ENCODE measurements at regions not wholly inside any gene's neighbourhood (a gene's known extent, or its start where the extent isn't known, plus 50 kb on each side); places are given as distances from the start of the nearest gene placed in this dataset.

DNA sequence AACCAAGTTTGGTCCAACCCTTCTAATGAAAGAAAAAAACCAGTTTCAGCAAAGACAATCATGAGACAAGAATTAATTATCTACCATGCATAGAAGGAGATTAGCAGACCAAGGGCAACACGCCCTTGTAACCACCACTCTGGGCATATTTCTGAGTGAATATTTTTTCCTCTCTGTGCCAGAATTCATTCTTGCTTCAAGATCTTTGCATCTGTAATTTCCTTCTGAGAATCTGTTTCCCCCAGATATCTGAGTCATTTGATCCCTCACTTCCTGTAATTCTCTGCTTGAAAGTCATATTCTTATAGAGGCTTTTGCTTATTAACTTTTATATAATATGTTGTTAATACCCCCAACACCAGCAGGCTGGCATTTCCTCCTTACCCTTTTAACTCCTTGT, 243.7 kb downstream of the SLC16A7 start:
- DNase-seq: peak; percentile 96

DNA sequence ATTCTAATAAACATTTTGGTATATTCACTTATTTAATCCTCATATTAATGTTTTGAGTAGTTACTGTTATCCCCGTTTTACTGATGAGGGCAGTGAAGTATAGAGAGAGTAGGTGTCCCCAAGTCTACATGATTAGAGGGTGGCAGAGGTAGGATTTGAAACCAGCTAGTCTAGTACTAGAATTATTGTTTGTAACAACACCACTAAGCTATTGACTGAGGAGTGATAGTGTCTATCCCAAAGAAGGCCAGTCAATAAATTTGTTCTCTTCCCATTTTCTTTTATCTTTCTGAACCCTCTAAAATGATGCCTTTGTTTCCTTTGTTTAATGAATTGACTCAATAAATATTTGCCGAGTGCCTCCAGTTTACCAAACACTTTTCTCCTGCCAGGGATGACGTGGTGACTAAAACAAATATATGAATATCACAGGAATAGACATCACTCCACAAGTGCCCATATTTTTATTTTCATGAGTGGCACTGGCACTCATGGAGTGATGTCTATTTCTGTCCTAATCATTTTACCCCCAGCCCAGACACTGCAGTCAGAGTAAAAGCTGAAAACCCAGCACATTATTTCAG, 247.5 kb downstream of the SLC16A7 start:
- no peak for DNase-seq

DNA sequence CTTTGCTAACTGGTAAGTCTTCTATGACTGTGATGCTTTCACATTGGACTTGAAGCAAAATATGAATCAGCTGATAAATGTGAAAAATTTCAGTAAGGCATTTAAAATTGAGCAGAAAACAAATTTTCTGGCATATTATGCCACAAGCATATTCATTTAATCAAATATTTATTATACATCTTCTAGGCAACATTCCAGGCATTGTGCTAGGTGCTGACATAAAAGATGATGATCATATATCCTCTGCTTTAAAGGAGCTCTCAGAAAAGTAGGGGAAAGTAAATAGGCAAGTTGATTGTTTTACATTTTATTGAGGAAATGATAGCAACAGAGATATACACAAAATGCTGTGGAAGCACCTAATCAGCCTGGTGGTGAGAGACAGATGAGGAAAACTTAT, 248.9 kb downstream of the SLC16A7 start:
- peak; percentile 27 for DNase-seq

DNA sequence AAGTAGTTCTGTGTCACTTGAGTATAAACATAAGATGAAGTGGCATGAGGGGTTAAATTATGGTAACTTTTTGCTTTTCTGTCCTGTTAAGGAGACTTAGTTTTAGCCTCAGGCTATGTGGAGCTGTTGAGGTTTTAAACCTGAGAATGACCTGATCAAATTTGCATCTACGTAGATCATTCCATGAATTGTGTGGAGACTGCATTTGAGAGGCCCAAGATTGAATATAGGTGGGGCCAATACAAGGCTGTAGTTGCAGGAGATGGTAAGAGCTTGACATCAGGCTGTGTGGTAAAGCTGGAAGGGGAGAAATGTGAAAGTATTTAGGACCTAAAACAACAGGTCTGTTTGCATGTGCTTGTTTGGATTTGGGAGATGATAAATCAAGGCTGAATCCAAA, 249.5 kb downstream of the SLC16A7 start:
- no peak for DNase-seq

DNA sequence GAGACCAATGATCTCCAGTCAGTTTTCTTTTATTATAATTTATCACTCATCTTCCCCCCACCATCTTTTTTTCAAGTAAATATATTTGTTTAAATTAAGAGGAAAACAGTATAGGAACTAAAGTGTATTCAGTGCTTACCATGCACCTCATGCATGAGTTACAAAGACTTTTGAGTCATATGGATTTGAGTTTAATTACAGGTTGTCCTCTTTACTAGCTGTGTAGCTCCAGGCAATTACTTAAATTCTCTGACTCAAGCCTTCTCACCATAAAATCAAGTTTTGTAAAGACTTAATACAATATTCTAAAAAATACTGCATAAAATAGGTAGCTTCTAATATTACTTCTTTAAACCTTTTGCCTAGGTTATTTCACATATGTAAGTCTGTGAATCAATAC, 251.3 kb downstream of the SLC16A7 start:
- no peak for DNase-seq

DNA sequence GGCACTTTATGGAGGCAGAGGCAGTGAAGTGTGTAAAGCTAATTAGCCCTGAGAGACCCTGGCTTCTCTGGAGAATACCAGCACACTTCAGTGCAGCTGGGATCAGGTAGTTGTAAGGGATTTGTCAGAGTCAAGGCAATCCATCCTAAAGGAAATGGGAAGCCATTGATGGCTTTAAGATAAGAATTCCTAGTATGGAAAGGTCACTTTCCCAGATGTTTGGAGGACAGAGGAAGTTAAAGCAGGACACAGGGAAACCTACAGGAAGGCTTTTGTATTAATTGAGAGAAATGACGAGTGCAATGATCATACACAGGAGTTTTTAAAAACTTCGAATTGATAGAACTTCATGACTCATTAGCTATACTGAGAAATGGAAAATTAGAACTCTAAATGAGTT, 254.4 kb downstream of the SLC16A7 start:
- peak; percentile 75 for DNase-seq

DNA sequence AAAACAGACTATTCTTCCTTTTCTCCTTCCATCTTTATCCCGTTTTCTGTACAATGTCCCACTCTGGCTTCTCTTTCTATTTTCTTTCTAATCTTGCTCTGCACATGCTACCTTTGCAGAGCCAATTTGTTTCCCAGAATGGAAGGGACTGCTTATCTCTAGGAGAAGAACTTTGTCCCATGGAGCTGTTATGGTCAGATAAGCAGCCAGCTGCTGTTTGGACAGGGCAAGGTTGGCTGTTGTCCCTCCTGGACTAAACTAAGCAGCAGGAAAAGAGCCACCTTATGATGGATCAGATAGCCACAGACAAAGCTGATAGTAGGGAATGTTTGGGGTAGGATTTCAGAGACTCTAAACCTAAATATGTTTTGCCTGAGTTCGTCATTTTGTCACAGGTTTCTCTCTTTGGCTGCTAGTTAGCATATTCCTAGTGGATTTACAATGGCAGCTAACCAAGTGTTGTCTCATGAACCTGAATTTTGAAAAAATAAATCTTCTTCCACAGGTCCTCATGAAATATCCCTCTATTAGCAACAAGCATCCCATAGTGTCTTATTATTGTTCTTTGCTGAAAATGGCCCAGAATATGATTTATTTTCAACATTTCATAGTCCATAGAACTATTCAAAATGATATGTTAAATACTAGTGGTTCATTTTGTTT, 262.8 kb downstream of the SLC16A7 start:
- DNase-seq: no peak

DNA sequence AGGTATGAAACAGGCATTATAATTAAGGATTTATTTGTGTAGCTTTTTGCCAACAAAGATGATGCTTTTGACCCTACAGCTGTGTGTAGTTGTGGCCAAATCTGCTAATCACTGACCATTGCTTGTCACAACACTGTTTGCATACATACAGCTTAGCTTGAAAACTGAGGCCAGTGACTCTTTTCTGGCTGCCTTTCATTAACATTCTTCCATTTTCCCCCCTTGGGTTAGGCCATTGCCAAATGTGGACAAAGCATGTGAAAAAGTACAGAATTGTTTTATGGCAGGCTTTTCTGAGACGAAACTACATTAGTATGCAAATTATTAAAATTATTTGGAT, 263.3 kb downstream of the SLC16A7 start:
- no peak for DNase-seq

DNA sequence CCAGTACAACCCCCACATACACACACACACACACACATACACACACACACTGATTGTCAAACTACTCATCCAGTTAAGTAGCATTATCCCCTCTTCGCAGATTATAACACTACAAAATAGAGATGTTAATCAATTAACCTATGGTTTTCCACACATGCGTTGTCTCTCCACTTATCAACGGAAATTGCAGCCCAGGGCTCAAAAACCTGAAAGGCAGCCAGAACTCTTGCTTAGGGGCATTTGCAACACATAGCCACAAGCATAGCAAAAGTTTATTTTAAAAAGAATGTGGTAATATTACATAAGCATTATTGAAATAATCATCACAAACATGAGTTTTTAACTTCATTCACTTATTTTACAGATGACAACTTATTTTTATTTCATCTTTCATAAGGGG, 265.8 kb downstream of the SLC16A7 start:
- DNase-seq: no peak

DNA sequence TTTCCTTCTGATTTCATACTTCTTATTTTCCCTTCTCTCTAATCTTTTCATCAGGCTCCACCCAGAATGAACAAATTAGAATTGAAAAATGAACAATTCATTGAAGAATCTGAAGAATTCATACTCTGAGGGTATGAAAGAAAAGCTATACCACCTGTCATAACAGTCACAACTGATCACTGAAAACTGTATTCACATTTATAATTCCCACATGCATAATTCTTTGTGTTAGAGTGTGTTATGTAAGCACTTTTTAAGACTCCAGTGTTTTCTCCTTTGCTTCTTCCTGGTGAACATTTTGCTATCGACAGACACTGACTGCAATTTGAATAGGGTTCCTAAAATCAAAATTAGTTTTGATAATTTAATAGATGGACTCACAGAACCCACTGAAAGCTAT, 271.2 kb downstream of the SLC16A7 start:
- DNase-seq: no peak

DNA sequence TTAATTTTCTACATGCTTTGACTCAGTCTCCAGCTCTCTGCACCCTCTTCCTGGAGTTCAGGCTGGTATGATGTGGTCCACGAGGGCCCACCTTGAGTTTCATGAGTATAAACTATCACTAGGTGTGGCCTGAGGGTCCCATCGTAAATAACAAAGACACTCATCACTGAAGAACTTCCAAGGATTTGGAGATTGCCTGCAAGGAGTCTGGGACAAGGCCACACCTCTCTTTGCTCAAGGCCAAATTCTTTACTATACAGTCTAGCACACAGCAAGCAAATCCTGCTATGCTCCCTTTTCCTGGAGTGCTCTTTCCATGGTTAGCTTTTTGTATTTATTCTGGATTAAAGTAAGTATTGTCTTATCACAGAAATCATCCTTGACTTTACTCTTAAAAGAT, 271.9 kb downstream of the SLC16A7 start:
- no peak for DNase-seq

DNA sequence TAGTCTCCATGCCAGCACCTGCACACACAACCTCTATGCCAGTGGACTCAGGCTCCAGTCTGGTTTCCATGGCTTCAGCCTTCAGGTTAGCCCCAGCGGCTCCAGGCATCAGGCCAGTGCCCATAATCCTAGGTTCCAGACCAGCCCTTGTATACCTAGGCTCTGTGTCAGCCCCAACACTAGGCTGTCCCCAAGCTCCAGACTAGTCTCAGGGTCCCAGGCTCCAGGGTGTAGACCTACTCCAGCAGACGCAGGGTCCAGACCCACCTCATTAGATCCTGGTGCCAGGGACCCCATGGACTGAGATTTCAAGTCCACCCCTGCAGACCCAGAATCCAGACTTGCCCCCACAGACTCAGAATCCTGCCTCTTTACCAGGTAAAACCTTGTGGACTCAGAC, 275.9 kb downstream of the SLC16A7 start:
- no peak for DNase-seq

DNA sequence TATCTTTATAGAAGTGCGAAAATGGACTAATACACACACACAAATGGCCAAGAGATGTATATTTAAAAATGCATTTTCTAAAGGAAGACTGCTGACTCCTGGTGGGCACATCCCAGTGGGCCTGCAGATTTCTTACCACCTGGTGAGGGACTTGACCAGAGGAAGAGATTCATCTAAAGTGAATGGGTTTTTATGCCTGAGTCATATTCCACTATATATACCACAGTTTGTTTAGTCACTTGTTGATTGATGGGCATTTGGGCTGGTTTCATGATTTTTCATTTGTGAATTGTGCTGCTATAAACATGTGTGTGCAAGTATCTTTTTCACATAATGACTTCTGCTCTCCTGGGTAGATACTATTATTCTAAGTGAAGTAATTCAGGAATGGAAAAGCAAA, 277.3 kb downstream of the SLC16A7 start:
- no peak for DNase-seq

DNA sequence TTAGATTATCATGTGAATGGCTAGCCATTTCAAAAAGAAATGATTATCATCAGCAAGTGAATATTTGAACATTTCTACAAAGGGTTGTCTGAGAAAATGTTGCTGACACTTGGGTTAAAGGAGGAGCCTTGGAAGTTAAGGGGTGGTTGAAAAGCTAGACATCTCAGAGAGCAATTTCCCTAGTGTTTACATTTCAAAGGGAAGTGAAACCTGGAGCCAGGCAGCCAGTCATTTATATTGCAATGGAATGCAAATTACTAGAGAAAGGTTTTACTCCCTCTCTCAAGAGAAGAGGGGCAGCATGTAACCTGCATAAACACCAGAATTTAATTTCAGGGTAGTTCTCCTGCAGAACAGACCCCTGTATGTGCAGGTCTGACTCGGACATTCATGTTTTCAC, 279.0 kb downstream of the SLC16A7 start:
- DNase-seq: no peak

DNA sequence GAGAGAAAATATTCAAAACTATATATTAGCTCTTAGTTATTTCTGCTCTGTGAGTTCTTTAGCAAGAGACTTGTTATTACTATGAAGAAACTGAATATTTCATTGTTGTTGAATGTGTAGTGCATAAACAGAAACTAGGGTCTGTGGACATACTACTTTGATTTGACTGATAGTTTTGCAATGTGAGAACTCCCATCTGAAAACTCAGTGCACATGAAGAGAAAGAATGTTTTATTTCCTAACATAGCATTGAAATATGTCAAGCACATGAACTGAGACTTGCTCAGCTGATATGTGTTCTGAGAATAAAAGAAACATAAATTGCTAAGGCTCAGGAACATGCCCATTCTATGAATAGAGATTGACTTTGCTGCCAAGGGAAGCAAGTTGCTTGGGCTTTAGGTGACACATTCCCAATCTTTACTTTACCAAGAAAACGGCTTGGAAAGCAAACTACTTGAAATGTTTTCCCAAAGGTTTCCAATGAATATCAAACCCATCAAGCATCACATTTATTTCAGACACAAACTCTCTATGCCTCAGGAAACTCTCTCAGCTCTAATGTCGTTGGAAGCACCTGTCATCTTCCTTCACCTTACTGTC, 290.4 kb downstream of the SLC16A7 start:
- no peak for DNase-seq

DNA sequence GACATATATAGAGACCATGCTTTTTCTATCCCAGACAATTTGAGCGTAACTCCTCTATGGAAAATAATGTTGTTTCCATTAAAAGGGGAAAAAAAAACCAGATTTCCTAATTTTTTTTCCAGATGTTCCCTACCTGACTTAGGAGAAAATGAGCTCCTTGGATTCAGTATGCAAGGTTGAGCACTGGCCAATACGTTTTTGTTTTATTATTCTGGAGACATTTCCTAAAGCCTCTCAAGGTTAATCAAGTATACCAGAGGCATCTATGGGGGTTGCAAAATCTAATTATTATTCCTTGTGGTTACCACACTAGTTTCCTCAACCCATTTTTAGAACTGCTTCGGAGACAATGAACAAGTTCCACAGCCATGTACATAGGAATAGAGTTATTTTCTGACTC, 291.3 kb downstream of the SLC16A7 start:
- no peak for DNase-seq

DNA sequence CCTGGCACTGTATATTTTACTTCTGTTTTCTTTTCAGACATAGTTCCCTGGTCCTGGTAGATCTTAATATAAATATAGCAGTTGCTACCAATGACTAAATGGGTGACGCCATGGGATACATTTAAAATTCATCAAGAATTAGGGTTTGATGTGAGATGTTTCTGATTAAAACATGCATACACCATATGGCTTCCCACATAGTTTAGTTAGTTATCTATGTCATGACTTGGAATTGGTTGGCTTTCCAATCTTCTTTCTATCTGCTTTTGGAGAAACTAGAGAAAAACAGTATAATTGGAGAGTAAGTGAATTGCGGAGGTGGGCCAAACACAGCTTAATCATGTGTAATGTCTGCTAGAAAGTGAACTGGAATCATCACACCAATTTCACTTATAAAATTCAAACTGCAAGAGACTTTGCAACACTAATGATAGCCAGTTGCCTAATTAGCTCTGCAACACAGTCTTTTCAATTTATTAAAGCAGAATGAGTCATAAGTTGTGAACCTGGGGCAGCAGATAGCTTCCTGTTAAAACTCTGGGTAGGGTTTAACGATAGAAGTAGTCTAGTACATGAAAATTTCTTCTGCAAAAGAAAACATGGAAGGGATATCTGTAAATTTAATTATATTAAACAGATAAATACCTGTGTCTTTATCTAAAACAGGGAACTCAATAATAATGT, 295.2 kb downstream of the SLC16A7 start:
- DNase-seq: peak; percentile 19

DNA sequence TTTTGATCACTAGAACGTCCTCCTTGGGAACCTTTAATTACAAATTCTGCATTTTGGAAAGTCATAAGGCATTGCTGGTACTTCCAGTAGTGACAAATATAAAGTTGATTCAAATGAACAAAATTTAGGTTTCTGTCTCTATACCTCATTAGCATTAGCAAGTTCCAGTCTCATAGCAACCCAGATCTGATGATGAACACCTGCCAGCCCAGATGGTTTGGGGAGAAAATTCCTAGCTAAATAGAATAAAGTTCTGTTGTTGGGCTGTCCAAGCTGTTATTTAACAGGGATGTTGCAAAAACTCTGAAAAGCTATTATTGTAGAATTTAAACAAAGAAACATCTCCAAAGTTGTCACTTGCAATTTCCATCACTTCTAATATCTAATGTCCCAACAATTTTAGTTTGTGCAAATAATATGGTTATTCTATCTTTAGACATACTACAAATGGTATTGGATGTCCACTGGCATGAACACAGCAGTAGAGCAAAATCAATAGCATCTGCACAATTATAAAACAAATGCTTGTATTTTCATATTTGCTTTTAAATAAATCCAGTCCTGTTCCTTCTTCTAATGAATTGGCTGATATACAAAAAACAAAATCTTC, 299.4 kb downstream of the SLC16A7 start:
- no peak for DNase-seq

DNA sequence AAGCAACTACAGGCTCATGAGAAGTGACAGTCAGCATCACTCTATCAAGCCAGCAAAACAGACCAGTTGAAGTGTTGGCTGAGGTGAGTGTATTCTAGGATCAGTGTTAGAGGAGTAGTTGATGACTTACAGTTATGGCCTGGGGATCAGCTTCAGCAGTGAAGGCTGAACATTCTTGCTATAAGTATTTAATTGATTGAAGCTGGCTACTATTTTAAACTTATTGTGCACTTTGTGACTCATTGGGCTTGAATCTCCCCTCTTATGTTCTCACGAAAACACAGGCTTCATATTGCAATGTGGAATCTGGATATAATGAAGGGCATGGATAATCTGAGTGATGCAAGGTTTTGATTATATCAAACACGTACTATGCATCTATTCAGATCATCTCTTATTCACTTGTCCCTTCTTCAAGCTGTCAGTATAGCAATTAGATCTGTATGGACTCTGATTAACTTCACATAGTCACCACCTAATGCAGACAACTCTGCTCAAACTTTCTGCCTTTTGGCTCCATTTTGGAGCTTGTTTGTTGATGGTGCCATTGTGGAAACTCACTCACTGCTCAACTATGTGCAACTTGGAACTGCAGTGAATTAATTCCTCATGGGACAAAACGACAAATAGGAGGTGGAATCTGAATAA, 309.2 kb downstream of the SLC16A7 start:
- no peak for DNase-seq

DNA sequence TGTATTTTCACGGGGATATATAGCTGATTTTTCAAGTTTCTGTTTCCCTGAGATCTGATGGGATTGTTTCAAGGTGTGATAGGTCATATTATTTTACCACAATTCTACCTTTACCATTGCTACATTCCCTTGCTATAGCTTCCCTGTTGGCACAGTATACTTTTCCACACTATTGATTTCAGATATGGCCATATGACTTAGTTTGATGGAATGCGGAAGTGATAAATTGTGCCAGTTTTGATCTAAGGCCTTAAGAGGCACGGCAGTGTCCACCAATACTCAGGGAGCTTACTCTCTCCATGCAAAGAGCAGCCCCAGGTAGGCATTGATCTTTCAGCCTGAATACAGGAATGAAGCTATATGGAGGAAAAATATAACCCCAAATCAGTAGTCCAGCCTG, 315.7 kb downstream of the SLC16A7 start:
- DNase-seq: no peak

DNA sequence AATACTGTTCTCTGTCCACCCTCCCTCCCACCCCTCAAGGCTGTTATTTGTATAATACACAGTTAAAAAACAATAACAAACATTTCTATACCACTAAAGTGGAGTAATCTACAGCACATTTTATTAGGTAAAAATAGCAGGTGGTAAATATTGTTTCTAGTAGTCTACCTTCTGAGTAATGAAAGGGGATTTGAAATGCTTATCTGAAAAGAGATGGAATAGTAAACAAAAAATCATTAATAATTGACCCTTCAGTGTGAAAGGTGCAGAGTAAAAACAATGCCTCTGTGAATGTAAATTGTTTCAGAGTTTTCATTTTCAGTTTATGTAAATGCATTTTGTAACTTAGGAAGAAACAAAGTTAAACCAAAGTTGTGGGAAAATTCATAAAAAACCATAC, 321.2 kb downstream of the SLC16A7 start:
- DNase-seq: no peak

DNA sequence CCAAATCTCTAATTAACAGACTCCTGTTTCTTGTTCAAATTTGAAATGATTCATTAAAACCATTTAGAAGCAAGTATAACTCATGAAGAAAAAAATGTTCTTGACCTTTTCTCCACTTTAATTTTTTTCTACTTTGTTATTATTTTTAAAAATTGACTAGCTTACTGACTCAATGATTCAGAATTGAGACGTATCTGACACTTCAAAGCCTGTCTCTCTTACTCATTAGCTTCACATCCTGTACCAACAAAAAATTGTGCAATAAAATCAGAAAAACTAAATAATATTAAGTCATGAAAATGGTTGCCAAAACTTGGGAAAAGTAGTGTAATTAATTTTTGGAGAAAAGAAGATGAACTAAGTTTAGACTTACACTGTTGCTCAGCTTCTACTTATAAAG, 331.2 kb downstream of the SLC16A7 start:
- DNase-seq: no peak

DNA sequence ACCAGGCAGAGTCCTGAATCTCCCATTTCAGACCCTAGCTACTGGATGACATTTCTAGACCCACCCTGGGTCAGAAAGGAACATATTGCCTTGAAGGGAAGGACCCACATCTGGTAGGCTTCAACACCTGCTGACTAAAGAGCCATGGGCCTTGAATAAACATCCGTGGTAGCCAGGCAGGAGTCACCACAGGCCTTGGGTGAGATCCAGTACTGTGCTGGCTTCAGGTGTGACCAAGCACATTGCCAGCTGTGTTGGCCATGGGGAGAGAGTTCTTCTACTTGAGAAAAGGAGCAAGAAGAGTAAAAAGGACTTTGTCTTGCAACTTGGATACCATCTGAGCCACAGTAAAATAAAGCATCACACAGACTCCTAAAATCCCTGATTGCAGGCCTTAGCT, 332.6 kb downstream of the SLC16A7 start:
- DNase-seq: no peak
